SK-N-SH (cell line): ENCODE measurements at regions not wholly inside any gene's neighbourhood (a gene's known extent, or its start where the extent isn't known, plus 50 kb on each side); places are given as distances from the start of the nearest gene placed in this dataset.

Experiments
- CTCF ChIA-PET: fragments of 300-600, 350-600 bp; formaldehyde crosslinking; extraction: SDS; loops from one replicate; lab custom pipeline; 2021; lab: Yijun Ruan, JAX
- POLR2A ChIA-PET: fragments of 350-600 bp; sonication (Branson Sonifier 250); formaldehyde crosslinking; extraction: SDS; loops from one replicate; lab custom pipeline; 2020; ENCODE audit warnings: antibody characterized with exemption, inconsistent platforms; lab: Yijun Ruan, JAX
- DNase-seq: peaks from one replicate; pipeline ENCODE4 v3.0.0; 2012
- H2AFZ ChIP-seq: fragments of 200-600 bp; sonication (generic); 2 replicates; pipeline ENCODE4 v1.8.1; 2016; ENCODE audit warnings: antibody characterized with exemption, mild to moderate bottlenecking, low read depth
- H3F3A ChIP-seq: fragments of 200-600 bp; sonication (generic); replicated peaks from 2 replicates; pipeline ENCODE3; 2016; ENCODE audit warnings: antibody characterized with exemption, mild to moderate bottlenecking; ENCODE audit not compliant: insufficient read depth
- H3K27ac ChIP-seq, 2 experiments: fragments of 200-500 bp in 1 of 2; fragments of 200-600 bp in 1 of 2; sonication (Bioruptor generic) in 1 of 2; sonication (generic), shearing (Covaris generic) in 1 of 2; 2 replicates each; pipeline versions ENCODE4 v1.5.1 to v1.6.1; 2014 to 2016; ENCODE audit warnings: low read depth in 2 of 2, inconsistent platforms in 1 of 2, low read length in 1 of 2, mild to moderate bottlenecking in 1 of 2, mixed read lengths in 1 of 2
- H3K27me3 ChIP-seq: fragments of 200-600 bp; sonication (generic), shearing (Covaris generic); 2 replicates; pipeline ENCODE4 v1.6.1; 2016; ENCODE audit warnings: mixed run types; ENCODE audit not compliant: insufficient read depth
- H3K36me3 ChIP-seq, 2 experiments: fragments of 200-500 bp in 1 of 2; fragments of 200-600 bp in 1 of 2; sonication (Bioruptor generic) in 1 of 2; sonication (generic) in 1 of 2; replicated peaks in 1 of 2; 2 replicates each; pipeline versions ENCODE3 to v1.5.1; 2014 to 2016; ENCODE audit warnings: low read length in 1 of 2, mild to moderate bottlenecking in 1 of 2; ENCODE audit not compliant: insufficient read depth in 2 of 2, control insufficient read depth in 1 of 2
- H3K4me1 ChIP-seq, 2 experiments: fragments of 200-500 bp in 1 of 2; fragments of 200-600 bp in 1 of 2; sonication (Bioruptor generic) in 1 of 2; sonication (generic), shearing (Covaris generic) in 1 of 2; 2 replicates each; pipeline versions ENCODE4 v1.5.1 to v1.6.1; 2014 to 2016; ENCODE audit warnings: low read depth in 1 of 2, low read length in 1 of 2, mixed run types in 1 of 2; ENCODE audit not compliant: insufficient read depth in 2 of 2, control insufficient read depth in 1 of 2
- H3K4me2 ChIP-seq: fragments of 200-600 bp; sonication (generic), shearing (Covaris generic); 2 replicates; pipeline ENCODE4 v1.6.1; 2017; ENCODE audit warnings: mixed run types
- H3K4me3 ChIP-seq, 2 experiments: fragments of 200-500 bp in 1 of 2; fragments of 200-600 bp in 1 of 2; sonication (Bioruptor generic) in 1 of 2; sonication (generic), shearing (Covaris generic) in 1 of 2; 2 replicates each; pipeline versions ENCODE4 v1.5.1 to v1.8.1; 2014 to 2016; ENCODE audit warnings: low read depth in 2 of 2, inconsistent platforms in 1 of 2, low read length in 1 of 2, mild to moderate bottlenecking in 1 of 2, mixed read lengths in 1 of 2, moderate library complexity in 1 of 2
- H3K79me2 ChIP-seq: fragments of 200-600 bp; sonication (generic); 2 replicates; pipeline ENCODE4 v1.8.1; 2017; ENCODE audit warnings: mild to moderate bottlenecking; ENCODE audit not compliant: insufficient read depth
- H3K9ac ChIP-seq: fragments of 200-600 bp; sonication (generic); 2 replicates; pipeline ENCODE4 v1.6.1; 2017; ENCODE audit warnings: mixed run types
- H3K9me2 ChIP-seq: fragments of 200-600 bp; sonication (generic); 2 replicates; pipeline ENCODE4 v1.6.1; 2017; ENCODE audit warnings: mixed run types
- H3K9me3 ChIP-seq: fragments of 200-600 bp; sonication (generic); 2 replicates; pipeline ENCODE4 v1.6.1; 2017; ENCODE audit warnings: mixed run types, mild to moderate bottlenecking, moderate library complexity
- H4K20me1 ChIP-seq: fragments of 200-600 bp; sonication (generic); 2 replicates; pipeline ENCODE4 v1.6.1; 2017; ENCODE audit warnings: mild to moderate bottlenecking, mixed run types; ENCODE audit not compliant: insufficient read depth
- CHD2 ChIP-seq: fragments of 150-350 bp; IDR thresholded peaks from 2 replicates; pipeline ENCODE4 v1.6.1; 2018; ENCODE audit warnings: low read length; ENCODE audit not compliant: partially characterized antibody
- CTCF ChIP-seq: fragments of 200-600 bp; sonication (generic); IDR thresholded peaks from 2 replicates; pipeline ENCODE4 v1.6.1; 2017; ENCODE audit warnings: antibody characterized with exemption, mild to moderate bottlenecking, moderate library complexity
- EP300 ChIP-seq, 2 experiments: IDR thresholded peaks; 2 replicates each; pipeline versions ENCODE4 v1.4.0 to v1.6.1; 2012; ENCODE audit warnings: borderline replicate concordance in 1 of 2, low read depth in 1 of 2, low read length in 1 of 2
- EZH2phosphoT487 ChIP-seq: fragments of 200-600 bp; sonication (generic); IDR thresholded peaks from 2 replicates; pipeline ENCODE4 v1.6.1; 2017; ENCODE audit warnings: low read depth, mixed run types, mild to moderate bottlenecking, antibody characterized with exemption, moderate library complexity, borderline replicate concordance
- FOSL2 ChIP-seq: IDR thresholded peaks from 2 replicates; pipeline ENCODE4 v1.4.0; 2012; ENCODE audit warnings: low read depth, mild to moderate bottlenecking, moderate library complexity, borderline replicate concordance
- FOXM1 ChIP-seq: IDR thresholded peaks from 2 replicates; pipeline ENCODE4 v1.4.0; 2012; ENCODE audit warnings: low read depth, mild to moderate bottlenecking
- GATA2 ChIP-seq: sonication (generic); formaldehyde crosslinking; IDR thresholded peaks from 2 replicates; pipeline ENCODE4 v1.5.0; 2020; ENCODE audit warnings: mild to moderate bottlenecking, missing genetic modification reagents
- IRF3 ChIP-seq: fragments of 150-350 bp; IDR thresholded peaks from 2 replicates; pipeline ENCODE4 v1.6.1; 2016; ENCODE audit warnings: mild to moderate bottlenecking, low read depth, low read length
- MAX ChIP-seq: IDR thresholded peaks from 2 replicates; pipeline ENCODE4 v1.4.0; 2012; ENCODE audit warnings: low read depth
- MEF2A ChIP-seq: IDR thresholded peaks from 2 replicates; pipeline ENCODE4 v1.4.0; 2012; ENCODE audit warnings: low read depth, borderline replicate concordance
- NFIC ChIP-seq: IDR thresholded peaks from 2 replicates; pipeline ENCODE4 v1.4.0; 2012; ENCODE audit warnings: borderline replicate concordance
- NRF1 ChIP-seq: IDR thresholded peaks from 2 replicates; pipeline ENCODE4 v1.6.1; 2012; ENCODE audit warnings: low read depth, mild to moderate bottlenecking, low read length
- RAD21 ChIP-seq: IDR thresholded peaks from 2 replicates; pipeline ENCODE4 v1.6.1; 2012; ENCODE audit warnings: mild to moderate bottlenecking, low read length
- RFX5 ChIP-seq: IDR thresholded peaks from 2 replicates; pipeline ENCODE4 v1.6.1; 2012; ENCODE audit warnings: mild to moderate bottlenecking, improper control_type of control experiment, low read length
- RXRA ChIP-seq: IDR thresholded peaks from 2 replicates; pipeline ENCODE4 v1.4.0; 2012; ENCODE audit warnings: low read depth, mild to moderate bottlenecking, borderline replicate concordance
- SIN3A ChIP-seq: IDR thresholded peaks from 2 replicates; pipeline ENCODE4 v1.6.1; 2012; ENCODE audit warnings: low read depth, mild to moderate bottlenecking, low read length, moderate library complexity, borderline replicate concordance
- TAF1 ChIP-seq: IDR thresholded peaks from 2 replicates; pipeline ENCODE4 v1.6.1; 2012; ENCODE audit warnings: low read depth, mild to moderate bottlenecking, low read length, moderate library complexity, borderline replicate concordance
- TEAD4 ChIP-seq: IDR thresholded peaks from 2 replicates; pipeline ENCODE4 v1.4.0; 2012; ENCODE audit warnings: mild to moderate bottlenecking, borderline replicate concordance; ENCODE audit not compliant: insufficient read depth
- USF1 ChIP-seq: IDR thresholded peaks from 2 replicates; pipeline ENCODE4 v1.4.0; 2012; ENCODE audit warnings: low read depth, borderline replicate concordance
- YY1 ChIP-seq: IDR thresholded peaks from 2 replicates; pipeline ENCODE4 v1.4.0; 2012; ENCODE audit warnings: low read depth, mild to moderate bottlenecking
- WGBS: methylation state at CpG from one replicate; pipeline ENCODE4 v1.1.6; 2017; ENCODE audit warnings: low lambda C conversion rate; 5-methylcytosine and 5-hydroxymethylcytosine counted together

- Histone ChIP-seq H3K27ac (no peak overlapping the region), H3K27me3 (no peaks in the 10 kb centered on the region), H2AFZ (no peak overlapping the region), H3K4me1 (no peaks in the 10 kb centered on the region), H3K79me2 (no peaks in the 10 kb centered on the region), H3K9me2 (no peaks in the 10 kb centered on the region), H3K4me2 (no peak overlapping the region), H3K9ac (no peak overlapping the region), H4K20me1 (no peaks in the 10 kb centered on the region), H3K4me3 (no peak overlapping the region), H3K36me3 (no peaks in the 10 kb centered on the region), H3F3A (no peaks in the 10 kb centered on the region), H3K9me3 (no peaks in the 10 kb centered on the region)
- ChIA-PET POLR2A (no interaction called here), CTCF (no interaction called here)
- 0% methylated on average over 1 of the region's 1 CpG for WGBS
- no peak for TF ChIP-seq SIN3A
- no peak for TF ChIP-seq MEF2A
- no peak for TF ChIP-seq NFIC
- TF ChIP-seq EZH2phosphoT487 = no peak
- no peak for TF ChIP-seq MAX
- DNase-seq = no peak
Observed at GRCh38 chr14:86683561-86683960, 1153.6 kb downstream of the FLRT2 start.

GRCh38 chr14:86675059-86675458, 1145.1 kb downstream of the FLRT2 start:
- WGBS = 3% methylated on average over 3 of the region's 3 CpGs
- Histone ChIP-seq H3K4me3 (no peak overlapping the region), H4K20me1 (no peaks in the 10 kb centered on the region), H3K9ac (no peak overlapping the region), H3K27me3 (no peaks in the 10 kb centered on the region), H3K9me2 (no peaks in the 10 kb centered on the region), H3K4me2 (no peak overlapping the region), H3K9me3 (no peaks in the 10 kb centered on the region), H3K4me1 (no peaks in the 10 kb centered on the region), H3K27ac (no peak overlapping the region), H3K79me2 (no peaks in the 10 kb centered on the region), H3K36me3 (no peaks in the 10 kb centered on the region), H3F3A (no peaks in the 10 kb centered on the region), H2AFZ (no peak overlapping the region)
- DNase-seq = no peak
- ChIA-PET CTCF (no interaction called here), POLR2A (no interaction called here)
- TF ChIP-seq RAD21 (no peak), FOSL2 (no peak), CHD2 (no peak), USF1 (no peak), RXRA (no peak), YY1 (no peak), TEAD4 (no peak), FOXM1 (no peak), RFX5 (no peak)

GRCh38 chr14:86673523-86673969, 1143.6 kb downstream of the FLRT2 start:
- Histone ChIP-seq H3K36me3 (no peaks in the 10 kb centered on the region), H3K27me3 (no peaks in the 10 kb centered on the region), H3K9ac (no peak overlapping the region), H3K9me2 (no peaks in the 10 kb centered on the region), H3F3A (no peaks in the 10 kb centered on the region), H3K4me1 (no peaks in the 10 kb centered on the region), H3K79me2 (no peaks in the 10 kb centered on the region), H3K9me3 (no peaks in the 10 kb centered on the region), H3K27ac (no peak overlapping the region), H3K4me3 (no peak overlapping the region), H3K4me2 (no peak overlapping the region), H2AFZ (no peak overlapping the region), H4K20me1 (no peaks in the 10 kb centered on the region)
- no peak for DNase-seq
- POLR2A ChIA-PET = no interaction called here
- CTCF ChIA-PET = no interaction called here
- TF ChIP-seq GATA2 (CRISPR knock-in tag) (no peak), TEAD4 (no peak), CHD2 (no peak), SIN3A (no peak), NRF1 (no peak), EP300 (IDR thresholded peaks at IDR 0.05; ENCODE audit: borderline replicate concordance in 1 of 2, low read depth in 1 of 2, low read length in 1 of 2) (no peak), CTCF (no peak), TAF1 (no peak), IRF3 (no peak), RAD21 (no peak), FOSL2 (no peak)
